H1 (cell line): ENCODE measurements at regions not wholly inside any gene's neighbourhood (a gene's known extent, or its start where the extent isn't known, plus 50 kb on each side); places are given as distances from the start of the nearest gene placed in this dataset.

ENCODE experiments used
- CREB1 ChIP-seq: IDR thresholded peaks from 2 replicates; pipeline ENCODE4 v1.6.1; 2012; ENCODE audit warnings: inconsistent platforms
- FOSL1 ChIP-seq: IDR thresholded peaks from 2 replicates; pipeline ENCODE4 v1.6.1; 2011; ENCODE audit warnings: mild to moderate bottlenecking, low read depth, low read length, moderate library complexity; ENCODE audit not compliant: insufficient read depth
- GTF2F1 ChIP-seq: IDR thresholded peaks from 2 replicates; pipeline ENCODE4 v1.6.1; 2012; ENCODE audit warnings: low read depth, low read length, improper control_type of control experiment, borderline replicate concordance
- POLR2A ChIP-seq, 2 experiments: IDR thresholded peaks; 1 replicate in 1 of 2; 2 replicates in 1 of 2; pipeline ENCODE4 v1.6.1; 2011; ENCODE audit warnings: low read depth in 2 of 2, low read length in 2 of 2, mild to moderate bottlenecking in 2 of 2; ENCODE audit errors: control extremely low read depth in 1 of 2
- POU5F1 ChIP-seq: IDR thresholded peaks from 2 replicates; pipeline ENCODE4 v1.6.1; 2011; ENCODE audit warnings: low read depth, mild to moderate bottlenecking, low read length, moderate library complexity
- SIN3A ChIP-seq, 2 experiments: IDR thresholded peaks in 1 of 2; conservative IDR thresholded peaks in 1 of 2; 2 replicates each; pipeline ENCODE4 v1.6.1; 2011 to 2012; ENCODE audit warnings: low read length in 2 of 2, improper control_type of control experiment in 1 of 2, low read depth in 1 of 2, mild to moderate bottlenecking in 1 of 2
- YY1 ChIP-seq: IDR thresholded peaks from 2 replicates; pipeline ENCODE4 v1.6.1; 2011; ENCODE audit warnings: low read depth, mild to moderate bottlenecking, low read length

- TF ChIP-seq SIN3A (conservative IDR thresholded peaks at IDR 0.05 in 1 of 2, IDR thresholded peaks at IDR 0.05 in 1 of 2; ENCODE audit: low read depth in 1 of 2, low read length in 2 of 2), result 0 out of 4 replicates have a peak, but pooled peaks of 1 of the 2 experiments have one; percentile 44
- no peak for TF ChIP-seq GTF2F1
- no peak; a peak in 1 of 3 replicates for TF ChIP-seq POLR2A (IDR thresholded peaks at IDR 0.05; ENCODE audit: control extremely low read depth in 1 of 2, low read depth in 2 of 2, low read length in 2 of 2)
- TF ChIP-seq CREB1, result no peak
- TF ChIP-seq POU5F1, result no peak
- 0 out of 2 replicates have a peak, but pooled peaks have one; percentile 24 for TF ChIP-seq YY1
- no peak for TF ChIP-seq FOSL1
Measured at GRCh38 chr10:78972947-78973900, 95.5 kb upstream of the ZMIZ1 start (continued).
